C4-2B (cell line): ENCODE measurements at regions not wholly inside any gene's neighbourhood (a gene's known extent, or its start where the extent isn't known, plus 50 kb on each side); places are given as distances from the start of the nearest gene placed in this dataset.

Source experiments
- H3K27ac ChIP-seq: fragments of 450-650 bp; 2 replicates; pipeline ENCODE4 v1.5.1; 2017
- ZFX ChIP-seq: fragments of 450-650 bp; IDR thresholded peaks from 2 replicates; pipeline ENCODE4 v1.6.1; 2017
- TF ChIP-seq, protein P1 (sequence below): fragments of 450-650 bp; conservative IDR thresholded peaks from 2 replicates; pipeline ENCODE4 v1.5.1; 2017; ENCODE audit warnings: mild to moderate bottlenecking

DNA sequence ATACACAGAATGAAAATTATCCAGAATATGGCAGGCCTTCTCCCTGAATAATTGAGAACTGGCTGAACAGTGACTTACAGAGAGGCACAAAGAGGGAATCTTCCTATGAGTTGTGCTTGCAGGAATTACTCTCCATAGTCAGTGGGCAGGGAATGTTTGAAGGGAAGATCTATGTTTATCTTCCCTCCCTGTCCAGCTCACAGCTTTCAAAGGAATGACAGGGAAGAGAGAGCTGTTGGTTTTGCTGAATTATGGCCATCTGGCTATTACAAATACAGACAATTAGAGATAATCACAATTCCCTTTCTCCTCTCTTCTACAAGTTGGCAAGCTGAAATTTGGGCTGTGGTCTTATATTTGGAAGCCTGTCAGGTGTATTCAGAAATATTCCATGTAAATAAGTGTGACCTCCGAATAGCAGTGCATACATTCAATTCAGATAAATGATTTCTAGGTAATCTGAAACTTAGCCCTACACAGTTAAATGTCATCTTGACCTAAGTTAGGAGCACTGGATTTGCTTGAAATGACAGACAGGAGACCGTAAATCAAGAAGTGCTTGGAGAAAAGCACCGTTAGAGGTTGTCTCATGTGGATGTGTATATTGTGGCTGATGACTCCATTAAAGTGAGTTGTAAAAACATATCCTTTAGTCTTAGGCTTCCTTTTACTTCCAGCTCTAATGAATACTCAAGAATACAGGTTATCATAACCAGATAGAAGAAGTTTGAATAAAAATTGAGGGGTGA lies 136.8 kb downstream of the C4orf33 start:
- no peak overlapping the region for H3K27ac ChIP-seq
- TF ChIP-seq ZFX = no peak
- TF ChIP-seq, protein P1, sequence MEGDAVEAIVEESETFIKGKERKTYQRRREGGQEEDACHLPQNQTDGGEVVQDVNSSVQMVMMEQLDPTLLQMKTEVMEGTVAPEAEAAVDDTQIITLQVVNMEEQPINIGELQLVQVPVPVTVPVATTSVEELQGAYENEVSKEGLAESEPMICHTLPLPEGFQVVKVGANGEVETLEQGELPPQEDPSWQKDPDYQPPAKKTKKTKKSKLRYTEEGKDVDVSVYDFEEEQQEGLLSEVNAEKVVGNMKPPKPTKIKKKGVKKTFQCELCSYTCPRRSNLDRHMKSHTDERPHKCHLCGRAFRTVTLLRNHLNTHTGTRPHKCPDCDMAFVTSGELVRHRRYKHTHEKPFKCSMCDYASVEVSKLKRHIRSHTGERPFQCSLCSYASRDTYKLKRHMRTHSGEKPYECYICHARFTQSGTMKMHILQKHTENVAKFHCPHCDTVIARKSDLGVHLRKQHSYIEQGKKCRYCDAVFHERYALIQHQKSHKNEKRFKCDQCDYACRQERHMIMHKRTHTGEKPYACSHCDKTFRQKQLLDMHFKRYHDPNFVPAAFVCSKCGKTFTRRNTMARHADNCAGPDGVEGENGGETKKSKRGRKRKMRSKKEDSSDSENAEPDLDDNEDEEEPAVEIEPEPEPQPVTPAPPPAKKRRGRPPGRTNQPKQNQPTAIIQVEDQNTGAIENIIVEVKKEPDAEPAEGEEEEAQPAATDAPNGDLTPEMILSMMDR = no peak

DNA sequence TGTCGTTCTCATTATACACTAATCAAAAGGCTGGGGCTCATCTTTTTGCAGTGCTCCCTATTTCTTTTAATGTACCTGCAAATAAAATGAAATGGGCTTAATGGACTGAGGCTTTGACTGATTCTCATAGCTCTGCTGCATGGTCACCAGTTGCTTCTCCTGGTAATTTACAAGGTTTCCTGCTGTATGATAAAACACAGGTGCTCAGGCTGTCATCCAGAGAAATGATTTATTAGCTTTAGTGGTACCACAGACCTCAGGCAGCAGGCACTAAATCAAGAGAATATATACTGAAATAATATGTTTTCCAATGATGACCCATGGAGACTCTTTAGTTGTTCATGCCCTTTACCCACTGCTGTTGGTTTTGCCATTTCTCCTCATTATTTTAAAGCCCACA lies 137.7 kb downstream of the C4orf33 start:
- no peak overlapping the region for H3K27ac ChIP-seq

GRCh38 chr4:129236351-129236750 lies 140.4 kb downstream of the C4orf33 start:
- no peak for TF ChIP-seq ZFX
- TF ChIP-seq, protein P1 = no peak
- no peak overlapping the region for H3K27ac ChIP-seq

More for the DNA sequence above, 137.7 kb downstream of the C4orf33 start:
- TF ChIP-seq, protein P1 = no peak
- no peak for TF ChIP-seq ZFX

DNA sequence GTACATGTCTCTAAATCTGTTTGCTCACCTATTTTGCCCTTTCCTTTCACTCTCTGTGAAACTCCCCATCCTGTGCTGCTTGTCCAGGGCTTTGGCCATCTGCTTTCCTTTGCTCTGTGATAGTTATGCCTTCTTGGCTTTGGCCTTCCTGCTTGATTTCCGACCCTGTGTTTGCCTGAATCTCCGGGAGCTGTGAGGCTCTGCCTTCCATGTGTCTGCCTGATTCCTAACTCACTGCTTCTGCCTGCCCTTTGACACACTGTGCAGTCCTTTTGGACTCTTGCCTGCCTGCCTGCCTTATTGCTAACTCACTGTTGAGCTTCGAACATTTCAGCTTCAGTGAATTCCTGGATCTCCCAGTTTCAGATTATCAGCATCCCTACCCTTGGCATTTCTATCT lies 143.1 kb downstream of the C4orf33 start:
- H3K27ac ChIP-seq = no peak overlapping the region
- TF ChIP-seq, protein P1 = no peak
- TF ChIP-seq ZFX = no peak

GRCh38 chr4:129240816-129241215 lies 144.9 kb downstream of the C4orf33 start:
- no peak overlapping the region for H3K27ac ChIP-seq
- TF ChIP-seq, protein P1 = no peak
- no peak for TF ChIP-seq ZFX

GRCh38 chr4:129246145-129246544 lies 150.2 kb downstream of the C4orf33 start:
- TF ChIP-seq, protein P1 = no peak
- no peak for TF ChIP-seq ZFX
- no peak overlapping the region for H3K27ac ChIP-seq

DNA sequence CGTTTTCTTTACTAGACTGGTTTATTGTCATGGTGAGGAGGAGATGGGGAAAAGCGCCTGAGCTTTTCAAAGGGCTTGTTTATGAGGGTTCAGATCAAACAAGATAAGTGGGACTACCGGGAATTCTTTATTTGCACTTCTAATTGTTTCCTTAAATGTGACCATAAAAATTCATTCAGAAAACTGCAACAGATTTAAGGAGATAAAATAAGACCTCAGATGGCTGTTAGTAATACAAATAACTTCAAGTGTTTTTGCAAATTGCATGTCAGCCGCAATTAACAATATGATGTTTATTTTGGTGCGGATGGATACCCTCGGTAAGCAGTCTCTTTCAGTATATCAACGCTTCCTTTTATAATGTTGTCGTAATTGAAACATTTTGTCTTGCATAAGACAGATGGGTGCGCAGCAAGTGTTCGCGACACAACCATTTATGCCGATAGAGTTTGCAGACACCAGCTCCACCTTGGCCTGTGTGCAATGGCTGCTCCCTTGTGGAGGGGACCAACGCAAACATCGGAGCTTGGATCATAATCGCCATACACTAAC lies 151.0 kb downstream of the C4orf33 start:
- TF ChIP-seq ZFX = no peak
- no peak overlapping the region for H3K27ac ChIP-seq

- H3K27ac ChIP-seq = no peak overlapping the region
- TF ChIP-seq ZFX = no peak
- TF ChIP-seq, protein P1 = no peak
Observed at GRCh38 chr4:129248621-129249020, 152.7 kb downstream of the C4orf33 start.
